Natural killer cell (primary cell): ENCODE measurements at regions not wholly inside any gene's neighbourhood (a gene's known extent, or its start where the extent isn't known, plus 50 kb on each side); places are given as distances from the start of the nearest gene placed in this dataset.

Experiments
- ATAC-seq, 3 donors: fragments of 150-1000 bp in 2 of 3; fragments of 200-7000 bp in 1 of 3; cut with Tn5 transposase; 1 replicate in 1 of 3; 2 replicates in 2 of 3; pipeline ENCODE4 v1.10.0; 2021; ENCODE audit warnings: mild to moderate bottlenecking in 2 of 3, moderate library complexity in 2 of 3
- DNase-seq, 2 donors: peaks; one replicate each; pipeline versions ENCODE4 v3.0.0 to v3.0.0-alpha.2; 2013 to 2021; ENCODE audit warnings: mixed read lengths in 1 of 2
- H3K27ac ChIP-seq: one replicate; pipeline ENCODE4 v1.5.1; 2013; ENCODE audit warnings: mild to moderate bottlenecking, low read length
- H3K27me3 ChIP-seq: one replicate; pipeline ENCODE4 v1.6.1; 2013; ENCODE audit warnings: low read length; ENCODE audit not compliant: control insufficient read depth, insufficient read depth
- H3K36me3 ChIP-seq: one replicate; pipeline ENCODE4 v1.6.1; 2013; ENCODE audit warnings: low read length; ENCODE audit not compliant: control insufficient read depth, insufficient read depth
- H3K4me1 ChIP-seq: one replicate; pipeline ENCODE4 v1.6.1; 2013; ENCODE audit warnings: low read length; ENCODE audit not compliant: control insufficient read depth, insufficient read depth
- H3K4me3 ChIP-seq: one replicate; pipeline ENCODE4 v1.5.1; 2013; ENCODE audit warnings: low read length
- H3K9me3 ChIP-seq: one replicate; pipeline ENCODE4 v1.6.1; 2013; ENCODE audit warnings: low read length; ENCODE audit not compliant: control insufficient read depth, insufficient read depth
- H3K27ac Mint-ChIP-seq, 2 donors: one replicate each; pipeline ENCODE4 v1.8.0; 2022; ENCODE audit warnings: mild to moderate bottlenecking in 2 of 2, mixed read lengths in 2 of 2, moderate library complexity in 1 of 2
- H3K27me3 Mint-ChIP-seq, 2 donors: one replicate each; pipeline ENCODE4 v1.8.0; 2022; ENCODE audit warnings: low read depth in 2 of 2, mixed read lengths in 2 of 2
- H3K36me3 Mint-ChIP-seq: one replicate; pipeline ENCODE4 v1.8.0; 2022; ENCODE audit warnings: mixed read lengths
- H3K4me1 Mint-ChIP-seq, 2 donors: one replicate each; pipeline ENCODE4 v1.8.0; 2022; ENCODE audit warnings: mixed read lengths in 2 of 2
- H3K4me3 Mint-ChIP-seq: one replicate; pipeline ENCODE4 v1.8.0; 2022; ENCODE audit warnings: mild to moderate bottlenecking, moderate library complexity, mixed read lengths
- H3K9me3 Mint-ChIP-seq, 2 donors: one replicate each; pipeline ENCODE4 v1.8.0; 2022; ENCODE audit warnings: mixed read lengths in 2 of 2
- whole genome bisulfite sequencing: methylation state at CpG from one replicate; pipeline ENCODE4 v1.1.7; 2013; ENCODE audit warnings: missing lambda C conversion rate; ENCODE audit not compliant: insufficient coverage; 5-methylcytosine and 5-hydroxymethylcytosine counted together
- intact Hi-C: fragments of 100-400 bp; cut with micrococcal nuclease; formaldehyde crosslinking; loops from one replicate; pipeline ENCODE4 v1.14.2; 2022
- TF ChIP-seq, protein P1 (sequence below): fragments of 200-600 bp; IDR thresholded peaks from one replicate; pipeline ENCODE4 v1.8.0; 2022; ENCODE audit warnings: antibody characterized with exemption

DNA sequence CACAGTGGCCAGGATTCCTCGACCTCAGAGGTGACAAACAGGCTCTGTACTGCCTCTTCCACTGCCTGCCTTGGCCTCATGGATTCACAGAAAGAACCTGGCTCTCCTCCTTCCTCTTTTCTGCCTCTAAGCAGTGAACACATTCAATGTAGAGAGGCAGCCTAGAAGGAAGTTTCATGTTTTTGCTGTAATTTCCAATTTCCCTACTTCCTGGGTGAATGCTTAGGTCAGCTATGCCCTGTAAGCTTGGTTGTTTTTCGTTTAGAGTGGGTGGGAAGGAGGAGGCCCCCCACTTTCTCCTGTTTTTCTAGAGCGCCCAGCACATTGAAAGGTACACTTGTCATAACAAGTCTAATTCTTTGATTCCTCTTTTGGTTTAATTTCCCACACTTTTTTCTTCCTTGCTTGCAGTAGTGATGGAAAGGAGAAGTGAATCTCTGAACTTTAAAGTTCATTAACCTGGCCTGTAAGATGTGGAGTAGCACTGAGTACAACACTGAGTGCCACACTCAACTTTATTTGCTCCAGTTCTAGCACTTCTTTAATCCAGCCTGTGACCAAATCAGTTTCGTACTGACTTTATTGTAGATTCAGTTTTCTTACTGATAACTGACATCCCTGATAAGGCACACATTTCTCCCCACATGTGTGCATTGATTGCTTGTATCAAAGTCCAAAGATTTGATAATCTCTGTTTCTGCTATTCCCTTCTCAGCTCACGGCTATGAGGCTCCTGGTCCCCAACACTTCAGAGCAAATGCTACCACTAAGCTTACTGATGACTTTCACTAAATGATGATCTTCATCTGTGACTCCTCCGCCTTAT, 100.0 kb upstream of the MAN1A1 start:
- TF ChIP-seq, protein P1, sequence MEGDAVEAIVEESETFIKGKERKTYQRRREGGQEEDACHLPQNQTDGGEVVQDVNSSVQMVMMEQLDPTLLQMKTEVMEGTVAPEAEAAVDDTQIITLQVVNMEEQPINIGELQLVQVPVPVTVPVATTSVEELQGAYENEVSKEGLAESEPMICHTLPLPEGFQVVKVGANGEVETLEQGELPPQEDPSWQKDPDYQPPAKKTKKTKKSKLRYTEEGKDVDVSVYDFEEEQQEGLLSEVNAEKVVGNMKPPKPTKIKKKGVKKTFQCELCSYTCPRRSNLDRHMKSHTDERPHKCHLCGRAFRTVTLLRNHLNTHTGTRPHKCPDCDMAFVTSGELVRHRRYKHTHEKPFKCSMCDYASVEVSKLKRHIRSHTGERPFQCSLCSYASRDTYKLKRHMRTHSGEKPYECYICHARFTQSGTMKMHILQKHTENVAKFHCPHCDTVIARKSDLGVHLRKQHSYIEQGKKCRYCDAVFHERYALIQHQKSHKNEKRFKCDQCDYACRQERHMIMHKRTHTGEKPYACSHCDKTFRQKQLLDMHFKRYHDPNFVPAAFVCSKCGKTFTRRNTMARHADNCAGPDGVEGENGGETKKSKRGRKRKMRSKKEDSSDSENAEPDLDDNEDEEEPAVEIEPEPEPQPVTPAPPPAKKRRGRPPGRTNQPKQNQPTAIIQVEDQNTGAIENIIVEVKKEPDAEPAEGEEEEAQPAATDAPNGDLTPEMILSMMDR, result no peak
- ATAC-seq, result no peak

DNA sequence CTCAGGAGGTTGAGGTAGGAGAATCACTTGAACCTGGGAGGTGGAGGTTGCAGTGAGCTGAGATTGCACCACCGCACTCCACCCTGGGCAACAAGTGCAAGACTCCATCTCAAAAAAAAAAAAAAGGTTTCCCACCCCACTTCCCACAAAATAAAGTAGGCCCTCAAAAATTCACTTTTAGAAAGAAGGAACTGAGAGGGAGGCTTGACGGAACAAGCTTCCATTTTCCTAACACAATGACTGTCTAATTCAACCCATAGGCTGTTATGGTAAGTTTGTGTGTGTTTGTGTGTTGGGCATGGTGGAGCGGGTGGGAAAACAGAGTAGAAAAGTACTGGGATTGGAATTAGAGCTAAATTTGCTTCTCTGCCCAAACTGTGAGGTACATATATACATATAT, 98.4 kb upstream of the MAN1A1 start:
- Histone ChIP-seq H3K27me3 (no peaks in the 10 kb centered on the region), H3K4me1 (no peaks in the 10 kb centered on the region), H3K4me3 (no peak overlapping the region), H3K27ac (no peak overlapping the region), H3K9me3 (no peaks in the 10 kb centered on the region), H3K36me3 (no peaks in the 10 kb centered on the region)
- Mint-ChIP-seq H3K27ac (no peak overlapping the region), H3K36me3 (no peaks in the 10 kb centered on the region), H3K9me3 (peaks cover 0 to under 1% of the 10 kb centered on the region in 2 donors), H3K27me3 (peaks cover 0 to 2% of the 10 kb centered on the region in 2 donors), H3K4me3 (no peak overlapping the region), H3K4me1 (peaks cover 0 to 11% of the 10 kb centered on the region in 2 donors)
- no peak for ATAC-seq
- intact Hi-C loops, result no loop called here
- DNase-seq, result no peak
- WGBS, result 86% methylated on average over 1 of the region's 3 CpGs
- TF ChIP-seq, protein P1, result no peak

More for the DNA sequence above, 100.0 kb upstream of the MAN1A1 start:
- H3K4me3 Mint-ChIP-seq, result no peak overlapping the region
- H3K9me3 ChIP-seq, result no peaks in the 10 kb centered on the region
- H3K9me3 Mint-ChIP-seq, result peaks cover 0 to 2% of the 10 kb centered on the region in 2 donors
- H3K36me3 Mint-ChIP-seq, result no peaks in the 10 kb centered on the region
- no peaks in the 10 kb centered on the region for H3K36me3 ChIP-seq
- H3K27ac Mint-ChIP-seq, result no peak overlapping the region
- H3K4me1 ChIP-seq, result no peaks in the 10 kb centered on the region
- no peak overlapping the region for H3K4me3 ChIP-seq
- H3K27me3 ChIP-seq, result no peaks in the 10 kb centered on the region
- H3K4me1 Mint-ChIP-seq, result peaks cover 0 to 3% of the 10 kb centered on the region in 2 donors
- H3K27ac ChIP-seq, result no peak overlapping the region
- WGBS, result 65% methylated on average over 5 of the region's 6 CpGs
- no peak for DNase-seq
- intact Hi-C loops, result no loop called here
- H3K27me3 Mint-ChIP-seq, result peaks cover 0 to 2% of the 10 kb centered on the region in 2 donors

DNA sequence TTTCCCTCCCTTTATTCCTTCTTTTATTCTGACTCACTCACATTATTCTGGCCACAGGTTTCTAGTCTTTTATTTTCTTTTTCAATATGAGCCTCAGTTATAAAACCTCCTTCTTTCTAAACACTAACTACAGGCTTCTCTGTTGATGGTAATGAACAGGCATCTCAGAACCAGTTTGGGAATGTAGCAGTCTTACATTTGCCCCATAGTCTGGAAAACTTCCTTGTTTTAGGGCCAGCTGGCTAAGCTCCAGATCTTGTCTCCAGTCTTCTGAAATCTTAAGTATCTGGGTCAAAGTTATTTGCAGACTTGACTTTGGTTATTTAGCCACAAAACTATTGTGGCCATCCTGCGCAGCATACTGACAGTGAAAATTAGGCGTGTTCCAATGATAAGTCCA, 97.0 kb upstream of the MAN1A1 start:
- Mint-ChIP-seq H3K27me3 (peaks cover 0 to 2% of the 10 kb centered on the region in 2 donors), H3K4me3 (no peak overlapping the region), H3K4me1 (peaks cover 0 to 14% of the 10 kb centered on the region in 2 donors), H3K27ac (no peak overlapping the region), H3K36me3 (no peaks in the 10 kb centered on the region), H3K9me3 (no peaks in the 10 kb centered on the region)
- TF ChIP-seq, protein P1, result no peak
- intact Hi-C loops, result no loop called here
- no peak for ATAC-seq
- DNase-seq, result no peak
- no peak overlapping the region for H3K4me3 ChIP-seq
- H3K27ac ChIP-seq, result no peak overlapping the region
- WGBS, result 68% methylated on average over 2 of the region's 2 CpGs
- H3K36me3 ChIP-seq, result no peaks in the 10 kb centered on the region
- no peaks in the 10 kb centered on the region for H3K27me3 ChIP-seq
- H3K4me1 ChIP-seq, result no peaks in the 10 kb centered on the region
- H3K9me3 ChIP-seq, result no peaks in the 10 kb centered on the region
